ENCODE measurements at regions not wholly inside any gene's neighbourhood (a gene's known extent, or its start where the extent isn't known, plus 50 kb on each side); places are given as distances from the start of the nearest gene placed in this dataset.

- DNase-seq (ENCODE audit: low read depth): no peak
Observed at GRCh38 chr3:146814601-146815315, 209.6 kb upstream of the PLSCR5 start.

DNA sequence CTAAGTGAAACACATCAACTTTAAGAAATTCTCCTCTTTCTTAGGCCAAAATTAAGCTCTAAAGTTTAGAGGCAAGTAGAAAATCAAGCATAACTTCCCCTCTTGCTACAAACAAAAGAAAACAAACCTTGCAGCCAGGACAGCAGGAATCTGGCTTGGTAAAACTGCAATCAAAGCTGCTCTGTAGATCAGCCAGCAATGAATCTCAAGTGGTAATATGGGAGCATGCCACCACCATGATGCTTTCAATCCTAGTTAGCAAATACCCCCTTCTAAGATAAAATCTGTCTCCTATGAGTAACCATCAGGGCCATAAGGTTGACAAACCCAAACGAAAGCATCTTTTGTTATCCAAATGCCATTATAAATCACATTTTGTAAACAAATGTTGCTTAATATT lies 208.3 kb upstream of the PLSCR5 start:
- DNase-seq (ENCODE audit: low read depth): no peak
- TF ChIP-seq CTCF (conservative IDR thresholded peaks at IDR 0.05; ENCODE audit: low read depth, low read length): no peak
- no peak overlapping the region for H3K4me3 ChIP-seq (ENCODE audit: low read depth, low read length)

More at GRCh38 chr3:146814601-146815315, 209.6 kb upstream of the PLSCR5 start:
- no peak for TF ChIP-seq CTCF (conservative IDR thresholded peaks at IDR 0.05; ENCODE audit: low read depth, low read length)
- no peak overlapping the region for H3K4me3 ChIP-seq (ENCODE audit: low read depth, low read length)

GRCh38 chr3:146803745-146804144 lies 198.6 kb upstream of the PLSCR5 start:
- TF ChIP-seq CTCF (conservative IDR thresholded peaks at IDR 0.05; ENCODE audit: low read depth, low read length): no peak
- H3K4me3 ChIP-seq (ENCODE audit: low read depth, low read length): no peak overlapping the region
- no peak for DNase-seq (ENCODE audit: low read depth)

DNA sequence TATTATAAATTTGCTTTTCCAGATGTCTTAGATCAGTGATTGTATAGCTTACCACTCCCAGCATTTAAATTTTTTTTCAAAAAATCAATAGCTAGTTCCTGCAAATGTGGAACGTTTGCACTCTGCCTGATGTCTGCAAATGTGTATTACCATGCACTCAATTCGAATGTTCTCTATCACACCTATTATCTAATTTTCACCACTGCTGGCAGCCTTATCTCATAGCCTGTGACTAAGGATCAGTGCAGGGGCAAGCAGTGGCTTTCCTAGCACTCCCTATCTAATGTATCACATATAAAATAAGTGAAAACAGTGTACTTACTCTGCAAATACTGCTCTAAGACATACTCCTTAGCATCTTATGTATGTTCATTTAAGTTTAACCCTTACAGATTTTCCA lies 196.3 kb upstream of the PLSCR5 start:
- H3K4me3 ChIP-seq (ENCODE audit: low read depth, low read length): no peak overlapping the region
- DNase-seq (ENCODE audit: low read depth): no peak
- no peak for TF ChIP-seq CTCF (conservative IDR thresholded peaks at IDR 0.05; ENCODE audit: low read depth, low read length)

- no peak for DNase-seq (ENCODE audit: low read depth)
- no peak overlapping the region for H3K4me3 ChIP-seq (ENCODE audit: low read depth, low read length)
Observed at GRCh38 chr3:146800484-146800883, 195.3 kb upstream of the PLSCR5 start.

GRCh38 chr3:146796078-146796477 lies 190.9 kb upstream of the PLSCR5 start:
- DNase-seq (ENCODE audit: low read depth): no peak

More at GRCh38 chr3:146800484-146800883, 195.3 kb upstream of the PLSCR5 start:
- TF ChIP-seq CTCF (conservative IDR thresholded peaks at IDR 0.05; ENCODE audit: low read depth, low read length): no peak

More at GRCh38 chr3:146796078-146796477, 190.9 kb upstream of the PLSCR5 start:
- no peak overlapping the region for H3K4me3 ChIP-seq (ENCODE audit: low read depth, low read length)
- TF ChIP-seq CTCF (conservative IDR thresholded peaks at IDR 0.05; ENCODE audit: low read depth, low read length): no peak
